Ishikawa (cell line): ENCODE measurements at regions not wholly inside any gene's neighbourhood (a gene's known extent, or its start where the extent isn't known, plus 50 kb on each side); places are given as distances from the start of the nearest gene placed in this dataset.

Experiments
- CEBPB ChIP-seq: IDR thresholded peaks from 2 replicates; pipeline ENCODE4 v1.6.1; 2012
- EP300 ChIP-seq: IDR thresholded peaks from 2 replicates; pipeline ENCODE4 v1.6.1; 2012; ENCODE audit warnings: borderline replicate concordance
- TF ChIP-seq, protein P1 (sequence below): IDR thresholded peaks from 2 replicates; pipeline ENCODE4 v1.6.1; 2012; ENCODE audit warnings: low read depth, mild to moderate bottlenecking

DNA sequence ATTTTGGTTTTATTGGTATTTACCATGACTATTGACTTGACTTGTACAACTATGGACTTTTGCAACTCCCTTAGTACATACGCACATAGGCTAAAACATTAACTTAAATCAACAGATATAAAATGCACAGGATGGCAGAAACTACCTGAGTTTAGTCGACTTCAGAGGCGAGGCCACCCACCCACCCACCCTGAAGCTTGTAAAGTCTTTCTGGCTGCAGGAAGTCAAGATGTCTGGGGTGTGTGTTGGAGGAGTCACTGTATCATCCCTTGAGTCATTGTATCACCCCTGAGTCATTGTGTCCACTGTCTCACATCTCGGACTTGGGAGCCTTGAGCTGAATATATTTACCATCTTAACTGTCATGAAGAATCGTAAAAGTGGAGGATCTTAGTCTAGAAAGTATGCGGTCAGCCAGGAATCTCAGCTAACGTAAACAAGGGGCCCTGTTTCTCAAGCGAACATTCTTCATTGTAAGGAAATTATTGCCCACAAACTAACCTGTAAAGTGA lies 140.0 kb upstream of the ST6GAL2 start:
- TF ChIP-seq EP300 = no peak
- TF ChIP-seq, protein P1, sequence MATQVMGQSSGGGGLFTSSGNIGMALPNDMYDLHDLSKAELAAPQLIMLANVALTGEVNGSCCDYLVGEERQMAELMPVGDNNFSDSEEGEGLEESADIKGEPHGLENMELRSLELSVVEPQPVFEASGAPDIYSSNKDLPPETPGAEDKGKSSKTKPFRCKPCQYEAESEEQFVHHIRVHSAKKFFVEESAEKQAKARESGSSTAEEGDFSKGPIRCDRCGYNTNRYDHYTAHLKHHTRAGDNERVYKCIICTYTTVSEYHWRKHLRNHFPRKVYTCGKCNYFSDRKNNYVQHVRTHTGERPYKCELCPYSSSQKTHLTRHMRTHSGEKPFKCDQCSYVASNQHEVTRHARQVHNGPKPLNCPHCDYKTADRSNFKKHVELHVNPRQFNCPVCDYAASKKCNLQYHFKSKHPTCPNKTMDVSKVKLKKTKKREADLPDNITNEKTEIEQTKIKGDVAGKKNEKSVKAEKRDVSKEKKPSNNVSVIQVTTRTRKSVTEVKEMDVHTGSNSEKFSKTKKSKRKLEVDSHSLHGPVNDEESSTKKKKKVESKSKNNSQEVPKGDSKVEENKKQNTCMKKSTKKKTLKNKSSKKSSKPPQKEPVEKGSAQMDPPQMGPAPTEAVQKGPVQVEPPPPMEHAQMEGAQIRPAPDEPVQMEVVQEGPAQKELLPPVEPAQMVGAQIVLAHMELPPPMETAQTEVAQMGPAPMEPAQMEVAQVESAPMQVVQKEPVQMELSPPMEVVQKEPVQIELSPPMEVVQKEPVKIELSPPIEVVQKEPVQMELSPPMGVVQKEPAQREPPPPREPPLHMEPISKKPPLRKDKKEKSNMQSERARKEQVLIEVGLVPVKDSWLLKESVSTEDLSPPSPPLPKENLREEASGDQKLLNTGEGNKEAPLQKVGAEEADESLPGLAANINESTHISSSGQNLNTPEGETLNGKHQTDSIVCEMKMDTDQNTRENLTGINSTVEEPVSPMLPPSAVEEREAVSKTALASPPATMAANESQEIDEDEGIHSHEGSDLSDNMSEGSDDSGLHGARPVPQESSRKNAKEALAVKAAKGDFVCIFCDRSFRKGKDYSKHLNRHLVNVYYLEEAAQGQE = no peak
- TF ChIP-seq CEBPB = no peak
